Bronchial epithelial cell (primary cell): ENCODE measurements at regions not wholly inside any gene's neighbourhood (a gene's known extent, or its start where the extent isn't known, plus 50 kb on each side); places are given as distances from the start of the nearest gene placed in this dataset.
"Not testable (repeated sequence)": the region's sequence is repeated elsewhere in the genome, so short reads cannot be mapped to it uniquely, and the experiment has no call there.

ENCODE experiments used
- DNase-seq: peaks from one replicate; pipeline ENCODE4 v3.0.0-alpha.2; 2010; ENCODE audit warnings: low read depth
- FAIRE-seq: peaks from 2 replicates; lab custom pipeline; 2011; peaks lifted over from hg19 to GRCh38; lab: Jason Lieb, UNC
- H3K27me3 ChIP-seq: 2 replicates; pipeline ENCODE4 v1.5.1; 2011; ENCODE audit warnings: low read length; ENCODE audit not compliant: control insufficient read depth, insufficient read depth
- H3K36me3 ChIP-seq: 2 replicates; pipeline ENCODE4 v1.5.1; 2011; ENCODE audit warnings: low read length; ENCODE audit not compliant: control insufficient read depth, insufficient read depth
- H3K4me3 ChIP-seq: 2 replicates; pipeline ENCODE4 v1.5.1; 2011; ENCODE audit warnings: mild to moderate bottlenecking, low read depth, low read length, control low read depth
- TF ChIP-seq, protein P1 (sequence below): IDR thresholded peaks from 2 replicates; pipeline ENCODE4 v1.5.1; 2011; ENCODE audit warnings: mild to moderate bottlenecking, moderate library complexity, low read length, control low read depth, inconsistent platforms; ENCODE audit not compliant: insufficient read depth, severe bottlenecking

DNA sequence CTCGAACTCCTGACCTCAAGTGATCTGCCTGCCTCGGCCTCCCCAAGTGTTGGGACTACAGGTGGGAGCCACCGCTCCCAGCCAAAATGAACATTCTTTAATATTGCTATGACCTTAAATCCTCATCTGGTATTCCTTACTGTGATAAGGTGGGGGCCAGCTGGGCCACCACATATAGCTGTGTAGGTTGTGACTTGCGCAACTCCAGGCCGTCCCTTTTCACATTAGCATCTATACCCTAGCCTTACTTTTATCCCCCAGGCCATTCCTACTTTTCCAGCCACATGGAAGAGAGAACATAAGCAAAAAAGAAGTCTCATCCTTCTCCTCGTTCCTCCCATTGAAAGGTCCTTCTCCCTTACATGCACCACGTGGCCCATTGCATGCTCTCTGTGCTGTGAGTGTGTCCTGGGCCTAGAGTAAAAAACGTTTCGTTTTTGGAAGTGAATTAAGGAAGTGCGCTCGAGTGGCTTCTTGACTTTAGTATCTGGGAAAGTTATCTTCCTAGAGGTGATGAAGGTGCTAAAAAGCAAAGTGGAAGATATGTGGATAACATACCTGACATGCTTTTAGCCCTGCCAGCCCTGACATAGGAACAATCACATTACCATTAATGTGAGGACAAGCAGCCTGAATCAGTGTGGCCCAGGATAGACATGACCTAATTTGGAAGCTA lies 56.8 kb upstream of the KIF13A start:
- no peak for FAIRE-seq
- no peak for DNase-seq
- no peaks in the 10 kb centered on the region for H3K36me3 ChIP-seq
- TF ChIP-seq, protein P1, sequence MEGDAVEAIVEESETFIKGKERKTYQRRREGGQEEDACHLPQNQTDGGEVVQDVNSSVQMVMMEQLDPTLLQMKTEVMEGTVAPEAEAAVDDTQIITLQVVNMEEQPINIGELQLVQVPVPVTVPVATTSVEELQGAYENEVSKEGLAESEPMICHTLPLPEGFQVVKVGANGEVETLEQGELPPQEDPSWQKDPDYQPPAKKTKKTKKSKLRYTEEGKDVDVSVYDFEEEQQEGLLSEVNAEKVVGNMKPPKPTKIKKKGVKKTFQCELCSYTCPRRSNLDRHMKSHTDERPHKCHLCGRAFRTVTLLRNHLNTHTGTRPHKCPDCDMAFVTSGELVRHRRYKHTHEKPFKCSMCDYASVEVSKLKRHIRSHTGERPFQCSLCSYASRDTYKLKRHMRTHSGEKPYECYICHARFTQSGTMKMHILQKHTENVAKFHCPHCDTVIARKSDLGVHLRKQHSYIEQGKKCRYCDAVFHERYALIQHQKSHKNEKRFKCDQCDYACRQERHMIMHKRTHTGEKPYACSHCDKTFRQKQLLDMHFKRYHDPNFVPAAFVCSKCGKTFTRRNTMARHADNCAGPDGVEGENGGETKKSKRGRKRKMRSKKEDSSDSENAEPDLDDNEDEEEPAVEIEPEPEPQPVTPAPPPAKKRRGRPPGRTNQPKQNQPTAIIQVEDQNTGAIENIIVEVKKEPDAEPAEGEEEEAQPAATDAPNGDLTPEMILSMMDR = no peak
- H3K27me3 ChIP-seq = no peaks in the 10 kb centered on the region
- no peak overlapping the region for H3K4me3 ChIP-seq

GRCh38 chr6:18042536-18043145 lies 55.2 kb upstream of the KIF13A start:
- Histone ChIP-seq H3K36me3 (no peaks in the 10 kb centered on the region), H3K27me3 (no peaks in the 10 kb centered on the region), H3K4me3 (no peak overlapping the region)
- FAIRE-seq (no peak), DNase-seq (no peak)
- TF ChIP-seq, protein P1 = no peak

- FAIRE-seq (no peak), DNase-seq (no peak)
- Histone ChIP-seq H3K27me3 (no peaks in the 10 kb centered on the region), H3K4me3 (no peak overlapping the region), H3K36me3 (no peaks in the 10 kb centered on the region)
- TF ChIP-seq, protein P1 = no peak
Observed at GRCh38 chr6:18039481-18039880, 52.0 kb upstream of the KIF13A start.

- H3K4me3 ChIP-seq, H3K36me3 ChIP-seq, FAIRE-seq, H3K27me3 ChIP-seq, DNase-seq: not testable (repeated sequence)
Observed at GRCh38 chr6:18038235-18038634, 50.8 kb upstream of the KIF13A start.
